ENCODE measurements at regions not wholly inside any gene's neighbourhood (a gene's known extent, or its start where the extent isn't known, plus 50 kb on each side); places are given as distances from the start of the nearest gene placed in this dataset.

DNA sequence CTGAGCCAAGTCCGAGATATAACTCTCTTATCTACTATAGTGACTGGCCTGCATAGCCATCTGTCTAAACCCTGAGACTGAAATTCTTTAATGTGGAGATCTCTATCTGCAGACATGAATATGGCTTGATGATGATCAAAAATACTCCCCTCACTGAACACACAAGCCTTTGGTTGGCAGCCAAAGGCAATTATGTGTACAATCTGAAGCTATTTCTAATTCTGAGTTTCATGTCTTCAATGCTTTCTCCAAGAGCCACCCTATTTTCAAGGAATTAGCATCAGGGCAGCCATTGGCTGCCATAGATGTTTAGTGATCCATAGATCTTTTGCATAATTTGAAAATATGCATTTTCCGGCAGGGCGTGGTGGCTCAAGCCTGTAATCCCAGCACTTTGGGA, 168.2 kb downstream of the TGFB2 start (continued):
- TF ChIP-seq CBX8 (IDR thresholded peaks at IDR 0.05; ENCODE audit: borderline replicate concordance, low read depth, low read length) (no peak), MAX (IDR thresholded peaks at IDR 0.05) (no peak), POU5F1 (IDR thresholded peaks at IDR 0.05; ENCODE audit: low read depth, low read length) (no peak), RBBP5 (IDR thresholded peaks at IDR 0.05; ENCODE audit: borderline replicate concordance, low read depth, low read length) (no peak), CTBP2 (IDR thresholded peaks at IDR 0.05; ENCODE audit: borderline replicate concordance, insufficient read depth, insufficient read length, low read length) (no peak), PHF8 (conservative IDR thresholded peaks at IDR 0.05; ENCODE audit: low read depth, low read length) (no peak)
